22Rv1 (cell line): ENCODE measurements at regions not wholly inside any gene's neighbourhood (a gene's known extent, or its start where the extent isn't known, plus 50 kb on each side); places are given as distances from the start of the nearest gene placed in this dataset.
A peak's percentile ranks its signal among the peaks of the same experiment; 100 is the strongest.

Source experiments
- H3K27ac ChIP-seq: fragments of 450-650 bp; 2 replicates; pipeline ENCODE4 v1.5.1; 2017
- ZFX ChIP-seq: fragments of 450-650 bp; IDR thresholded peaks from 2 replicates; pipeline ENCODE4 v1.6.1; 2017; ENCODE audit warnings: antibody characterized with exemption, borderline replicate concordance
- TF ChIP-seq, protein P1 (sequence below): fragments of 450-650 bp; IDR thresholded peaks from 2 replicates; pipeline ENCODE4 v1.5.1; 2017; ENCODE audit warnings: mild to moderate bottlenecking

DNA sequence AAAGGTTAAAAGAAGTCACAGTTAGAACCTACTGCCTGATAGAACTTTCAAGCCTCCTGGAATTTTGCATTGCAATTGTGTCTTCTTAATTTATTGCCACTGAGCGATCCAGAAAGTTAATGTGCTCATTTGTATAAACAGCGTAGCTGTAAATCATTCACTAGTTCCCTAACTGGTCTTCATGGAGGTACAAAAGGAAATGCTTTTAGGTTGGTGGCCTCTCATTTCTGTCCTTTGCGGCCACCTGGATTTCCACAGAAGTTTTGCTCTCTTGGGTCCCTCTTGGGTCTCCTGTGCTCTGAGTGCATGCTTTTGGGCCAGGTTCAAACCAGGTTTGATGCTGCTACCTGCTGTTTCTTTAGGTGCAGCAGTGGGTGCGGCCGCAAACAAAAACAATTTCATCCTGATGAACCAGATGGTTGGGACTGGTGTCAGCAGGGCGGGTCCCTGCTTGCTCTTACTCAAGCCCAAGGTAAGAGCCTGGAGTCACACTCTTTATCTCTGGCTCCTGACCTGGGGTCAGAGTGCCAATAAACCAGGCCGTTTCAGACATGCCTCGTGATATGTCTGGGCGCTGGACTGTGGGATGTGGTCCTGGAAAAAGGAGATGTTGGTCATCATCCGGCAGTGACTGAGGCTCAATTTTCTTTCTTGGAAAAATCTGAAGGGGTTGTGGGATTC, 270.1 kb downstream of the PTTG2 start:
- H3K27ac ChIP-seq, result peak overlapping the region; percentile 81
- no peak for TF ChIP-seq ZFX
- TF ChIP-seq, protein P1, sequence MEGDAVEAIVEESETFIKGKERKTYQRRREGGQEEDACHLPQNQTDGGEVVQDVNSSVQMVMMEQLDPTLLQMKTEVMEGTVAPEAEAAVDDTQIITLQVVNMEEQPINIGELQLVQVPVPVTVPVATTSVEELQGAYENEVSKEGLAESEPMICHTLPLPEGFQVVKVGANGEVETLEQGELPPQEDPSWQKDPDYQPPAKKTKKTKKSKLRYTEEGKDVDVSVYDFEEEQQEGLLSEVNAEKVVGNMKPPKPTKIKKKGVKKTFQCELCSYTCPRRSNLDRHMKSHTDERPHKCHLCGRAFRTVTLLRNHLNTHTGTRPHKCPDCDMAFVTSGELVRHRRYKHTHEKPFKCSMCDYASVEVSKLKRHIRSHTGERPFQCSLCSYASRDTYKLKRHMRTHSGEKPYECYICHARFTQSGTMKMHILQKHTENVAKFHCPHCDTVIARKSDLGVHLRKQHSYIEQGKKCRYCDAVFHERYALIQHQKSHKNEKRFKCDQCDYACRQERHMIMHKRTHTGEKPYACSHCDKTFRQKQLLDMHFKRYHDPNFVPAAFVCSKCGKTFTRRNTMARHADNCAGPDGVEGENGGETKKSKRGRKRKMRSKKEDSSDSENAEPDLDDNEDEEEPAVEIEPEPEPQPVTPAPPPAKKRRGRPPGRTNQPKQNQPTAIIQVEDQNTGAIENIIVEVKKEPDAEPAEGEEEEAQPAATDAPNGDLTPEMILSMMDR, result no peak

DNA sequence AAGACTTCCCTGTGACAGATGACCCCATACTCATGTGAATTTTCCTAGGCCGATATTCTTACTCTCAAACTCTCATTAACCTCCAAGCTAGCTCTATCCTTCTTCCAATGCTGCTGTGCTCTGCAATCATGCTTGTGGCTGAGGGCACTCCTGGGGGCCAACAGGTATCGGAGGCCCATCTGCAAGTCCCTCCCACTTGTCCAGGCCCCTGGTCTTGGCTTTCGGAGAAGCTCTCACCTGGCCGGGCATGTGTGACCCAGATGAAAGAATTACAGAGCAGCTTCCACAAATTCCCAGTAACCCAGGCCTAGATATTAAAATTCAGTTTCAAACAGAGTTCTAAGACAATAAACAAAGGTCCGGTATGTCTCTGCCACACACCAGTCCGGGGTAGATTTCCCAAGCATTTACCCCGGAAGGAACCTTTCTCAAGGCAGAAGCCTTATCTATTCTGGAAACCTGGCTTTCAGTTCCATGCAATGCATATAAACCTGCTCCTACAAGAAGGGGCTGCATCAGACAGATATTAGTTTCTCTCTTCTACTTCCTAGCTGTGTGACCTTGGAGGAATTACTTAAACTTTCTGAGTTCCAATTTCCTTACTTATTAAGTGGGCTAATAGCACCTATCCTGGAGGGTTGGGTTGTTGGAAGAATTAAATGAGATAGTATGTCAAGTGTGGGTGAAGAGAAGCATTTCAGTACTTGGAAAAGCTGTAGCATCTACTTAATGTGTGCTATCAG, 270.8 kb downstream of the PTTG2 start:
- TF ChIP-seq, protein P1, result no peak
- no peak for TF ChIP-seq ZFX
- peak overlapping the region; percentile 81 for H3K27ac ChIP-seq

DNA sequence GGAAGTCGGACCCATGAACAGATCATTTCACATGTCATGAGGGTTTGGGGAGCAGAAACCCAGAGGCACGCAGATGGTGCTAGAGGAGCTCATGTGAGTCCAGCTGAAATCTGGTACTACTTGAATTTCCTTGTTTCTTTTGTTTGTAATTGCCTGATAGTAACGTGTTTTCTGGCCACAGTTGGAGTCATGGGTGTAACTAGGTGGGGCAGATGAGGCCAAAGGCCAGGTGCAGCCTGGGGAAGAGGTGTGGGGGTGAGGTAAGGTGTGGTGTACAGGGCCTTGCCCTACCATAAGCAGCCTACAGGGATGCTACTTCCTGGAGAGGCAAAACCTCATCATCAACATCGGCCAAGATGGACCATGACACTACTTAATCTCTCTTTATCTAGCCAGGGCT, 271.4 kb downstream of the PTTG2 start:
- no peak overlapping the region for H3K27ac ChIP-seq
- TF ChIP-seq, protein P1, result no peak
- no peak for TF ChIP-seq ZFX

DNA sequence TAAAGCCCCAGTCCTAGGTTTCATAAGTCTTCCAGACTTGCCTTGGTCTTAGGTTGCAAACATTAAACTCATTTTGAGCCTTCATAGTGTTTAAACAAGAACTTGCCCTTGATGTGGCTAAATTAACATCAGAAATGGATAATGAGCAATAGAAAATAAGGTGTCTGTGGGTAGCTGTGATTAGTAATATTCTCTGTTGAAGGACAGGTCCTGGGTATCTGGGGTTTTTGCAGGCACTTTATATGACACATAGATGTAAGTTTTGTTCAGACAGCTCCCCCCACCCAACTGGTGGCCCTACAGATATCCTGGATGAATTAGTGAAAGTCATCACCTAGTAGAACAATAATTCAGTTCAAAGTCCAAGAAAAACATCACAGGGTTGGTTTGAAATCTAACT, 272.5 kb downstream of the PTTG2 start:
- H3K27ac ChIP-seq, result no peak overlapping the region
- TF ChIP-seq, protein P1, result no peak
- TF ChIP-seq ZFX, result no peak

DNA sequence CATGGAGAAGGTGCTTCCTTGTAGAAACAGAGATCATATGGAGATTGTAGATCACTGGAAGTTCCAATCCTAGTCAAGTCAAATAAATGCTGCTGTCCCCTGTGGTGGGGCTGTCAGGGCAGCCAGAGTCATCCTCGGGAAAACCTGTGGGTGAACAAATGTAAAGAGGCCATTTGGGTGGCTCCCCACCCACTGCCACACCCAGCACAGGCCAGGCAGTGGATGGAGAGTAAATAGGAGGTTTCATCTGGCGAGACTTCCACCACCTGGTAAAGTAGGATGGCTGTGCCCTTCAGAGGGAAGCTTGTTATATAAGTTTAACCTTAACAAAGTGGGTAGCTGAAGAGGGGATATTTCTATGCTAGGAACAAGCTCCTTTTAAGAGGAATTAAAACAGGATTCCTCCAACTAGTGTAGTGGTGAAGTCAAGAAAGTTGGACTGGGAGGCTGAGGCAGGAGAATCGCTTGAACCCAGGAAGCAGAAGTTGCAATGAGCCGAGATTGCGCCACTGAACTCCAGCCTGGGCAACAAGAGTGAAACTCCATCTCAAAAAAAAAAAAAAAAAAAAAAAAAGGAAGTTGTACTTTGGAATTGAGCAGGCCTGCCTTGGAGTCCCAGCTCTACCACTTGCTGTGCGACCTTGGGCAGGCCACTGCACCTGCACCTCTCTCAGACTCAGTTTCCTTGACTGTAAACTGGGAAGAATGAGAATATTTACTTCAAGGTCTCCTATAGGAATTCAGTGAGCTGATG, 273.7 kb downstream of the PTTG2 start:
- TF ChIP-seq ZFX, result no peak
- TF ChIP-seq, protein P1, result no peak
- H3K27ac ChIP-seq, result no peak overlapping the region

DNA sequence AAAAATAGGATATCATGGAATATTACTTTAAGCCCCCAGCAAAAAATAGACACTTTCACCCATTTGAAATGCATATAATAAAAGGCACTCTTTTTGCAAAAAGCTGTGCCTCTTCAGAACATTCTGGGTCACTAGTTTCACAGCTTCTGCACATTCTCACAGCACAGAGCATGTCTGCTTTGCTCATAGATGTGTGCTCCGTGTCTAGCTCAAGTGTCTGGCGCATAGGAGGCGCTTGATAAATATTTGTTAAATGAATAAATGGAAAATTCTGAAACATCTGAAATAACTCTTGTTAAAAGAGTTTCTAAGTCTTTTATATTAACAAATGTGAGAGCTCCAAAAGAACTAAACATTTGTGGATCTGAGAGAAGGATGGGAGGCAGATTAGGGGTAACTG, 275.2 kb downstream of the PTTG2 start:
- TF ChIP-seq, protein P1, result no peak
- no peak for TF ChIP-seq ZFX
- no peak overlapping the region for H3K27ac ChIP-seq
